Hematopoietic multipotent progenitor cell treated with erythropoietin and hydrocortisone succinate and interleukin-3 and kit ligand, for 6 days (in vitro differentiated cells): ENCODE measurements at regions not wholly inside any gene's neighbourhood (a gene's known extent, or its start where the extent isn't known, plus 50 kb on each side); places are given as distances from the start of the nearest gene placed in this dataset.

Experiments used
- DNase-seq: peaks from one replicate; pipeline ENCODE4 v3.0.0-alpha.2; 2015

DNA sequence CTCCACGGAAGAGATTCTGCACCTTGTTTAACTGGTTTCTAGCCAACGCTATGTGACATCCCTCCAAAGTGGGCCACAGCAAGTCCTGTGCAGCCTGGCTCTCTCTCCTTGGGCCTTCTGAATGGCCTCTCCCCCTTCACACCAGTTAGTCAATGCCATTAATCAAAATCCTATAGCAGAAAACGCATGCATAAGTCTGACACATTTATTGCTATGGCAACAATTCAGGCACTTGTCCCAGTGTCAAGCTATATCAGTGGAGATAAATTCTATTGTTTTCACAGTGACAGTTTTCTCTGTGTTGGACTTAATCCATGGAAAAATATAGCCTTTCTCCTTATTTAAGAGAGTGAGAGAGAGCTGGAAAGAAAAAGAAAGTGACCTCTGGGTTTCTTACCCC, 87.2 kb upstream of the TOX3 start:
- DNase-seq: no peak

DNA sequence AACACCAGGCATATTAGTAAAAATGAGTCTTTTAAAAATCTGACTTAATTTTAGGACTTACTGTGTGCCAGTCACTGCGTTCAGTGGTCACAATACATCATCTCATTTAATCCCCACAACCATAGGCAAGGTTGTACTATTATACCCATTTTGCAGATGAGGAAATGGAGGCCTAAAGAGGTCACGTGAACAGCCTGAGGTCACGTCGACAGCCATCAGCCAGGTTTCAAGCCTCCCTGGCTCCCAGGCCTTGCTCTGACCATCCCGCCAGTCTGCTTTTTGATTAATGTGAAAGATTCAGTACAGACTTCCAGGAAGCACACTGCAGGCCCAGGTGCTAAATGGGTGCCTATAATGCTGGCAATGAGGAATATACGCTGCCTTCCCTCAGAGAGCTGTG, 86.3 kb upstream of the TOX3 start:
- no peak for DNase-seq

DNA sequence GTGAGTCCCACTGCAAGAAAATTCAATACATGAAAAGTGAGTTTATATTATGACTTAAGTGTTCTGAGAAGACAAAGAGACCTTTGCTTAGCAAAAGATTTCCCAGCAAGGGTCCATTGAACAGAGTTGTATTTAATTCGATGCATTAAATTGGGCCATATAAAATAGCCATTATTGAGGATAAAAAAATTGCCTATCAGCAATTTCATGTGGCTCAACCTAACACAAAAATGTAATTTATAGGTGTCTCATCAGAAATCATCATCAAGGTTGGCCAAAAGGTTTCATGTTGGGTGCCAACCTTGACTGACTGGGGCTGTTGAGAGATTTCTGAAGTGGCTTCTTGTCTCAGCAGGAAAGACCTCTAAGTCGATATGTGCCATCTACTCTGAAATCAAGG, 84.8 kb upstream of the TOX3 start:
- DNase-seq: no peak

DNA sequence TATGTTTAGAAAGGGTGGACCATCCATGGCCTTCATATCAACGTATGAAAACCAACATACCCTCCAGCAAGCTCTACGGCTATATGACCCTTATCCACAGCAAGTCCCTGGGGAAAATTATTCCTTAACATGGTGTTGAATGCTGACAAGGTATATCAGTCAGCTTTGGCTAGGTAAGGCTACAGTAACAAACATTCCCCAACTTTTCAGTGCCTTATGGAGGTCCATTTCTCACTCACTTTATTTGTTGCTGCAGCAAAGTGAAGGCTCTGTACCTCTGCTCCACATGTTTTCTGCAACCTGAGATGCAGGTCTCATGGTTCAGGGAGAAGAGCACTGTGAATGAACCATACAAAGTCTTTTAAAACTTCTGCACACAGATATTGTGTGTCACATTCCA, 83.8 kb upstream of the TOX3 start:
- no peak for DNase-seq

DNA sequence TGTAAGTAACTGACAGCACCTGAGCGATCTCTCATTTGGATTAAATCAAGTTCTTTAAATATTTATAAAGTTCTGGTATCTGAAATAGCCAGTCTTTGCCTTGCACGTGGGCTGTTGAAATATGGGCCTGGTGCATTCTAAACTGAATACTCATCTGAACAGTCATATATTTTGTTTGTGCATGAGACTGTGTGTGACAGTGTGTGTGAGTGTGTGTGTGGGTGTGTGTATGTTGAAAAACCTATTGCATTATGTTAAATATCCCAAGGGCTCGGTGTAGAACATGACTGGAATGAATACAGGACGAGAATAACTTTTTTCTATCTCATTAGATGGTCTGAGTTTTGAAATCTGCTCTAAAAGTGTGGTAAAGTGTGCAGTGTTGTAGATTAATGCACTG, 82.4 kb upstream of the TOX3 start:
- DNase-seq: no peak

DNA sequence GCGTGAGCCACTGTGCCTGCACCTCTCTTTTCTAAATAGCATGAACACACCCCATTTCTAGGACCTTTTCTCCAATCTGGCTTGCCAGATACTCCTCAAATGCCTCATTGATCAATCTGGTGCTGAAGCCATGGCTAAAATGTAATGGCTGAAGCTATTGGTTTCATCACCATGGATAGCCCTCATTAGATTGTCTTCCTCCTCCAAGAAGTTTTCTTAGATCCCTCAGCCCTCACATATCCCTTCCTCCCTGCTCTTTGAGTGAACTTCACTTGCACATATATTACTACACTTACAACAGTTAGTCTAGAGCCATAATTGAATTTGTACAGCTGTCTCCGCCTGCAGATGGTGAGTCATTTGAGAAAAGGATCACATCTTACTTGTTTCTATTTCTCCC, 77.9 kb upstream of the TOX3 start:
- DNase-seq: no peak

DNA sequence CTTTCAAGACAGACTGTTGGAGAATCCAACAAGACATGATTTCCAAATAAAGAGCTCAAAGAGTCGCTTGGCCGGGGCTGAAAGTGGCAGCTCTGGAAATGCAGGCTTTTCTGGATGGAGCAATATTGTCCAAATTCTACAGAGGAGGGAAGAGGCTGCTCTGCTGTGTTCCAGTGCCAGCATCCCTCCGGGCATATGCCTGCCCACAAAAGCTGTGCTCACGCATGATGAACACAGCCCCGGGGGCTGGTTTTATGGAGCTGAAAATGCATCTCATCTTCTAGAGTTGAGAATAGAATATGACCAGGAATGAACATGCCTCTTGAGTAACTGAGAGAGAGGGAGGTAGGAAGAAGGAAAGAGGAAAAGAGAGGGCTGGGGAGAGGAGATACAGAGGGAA, 74.7 kb upstream of the TOX3 start:
- no peak for DNase-seq

DNA sequence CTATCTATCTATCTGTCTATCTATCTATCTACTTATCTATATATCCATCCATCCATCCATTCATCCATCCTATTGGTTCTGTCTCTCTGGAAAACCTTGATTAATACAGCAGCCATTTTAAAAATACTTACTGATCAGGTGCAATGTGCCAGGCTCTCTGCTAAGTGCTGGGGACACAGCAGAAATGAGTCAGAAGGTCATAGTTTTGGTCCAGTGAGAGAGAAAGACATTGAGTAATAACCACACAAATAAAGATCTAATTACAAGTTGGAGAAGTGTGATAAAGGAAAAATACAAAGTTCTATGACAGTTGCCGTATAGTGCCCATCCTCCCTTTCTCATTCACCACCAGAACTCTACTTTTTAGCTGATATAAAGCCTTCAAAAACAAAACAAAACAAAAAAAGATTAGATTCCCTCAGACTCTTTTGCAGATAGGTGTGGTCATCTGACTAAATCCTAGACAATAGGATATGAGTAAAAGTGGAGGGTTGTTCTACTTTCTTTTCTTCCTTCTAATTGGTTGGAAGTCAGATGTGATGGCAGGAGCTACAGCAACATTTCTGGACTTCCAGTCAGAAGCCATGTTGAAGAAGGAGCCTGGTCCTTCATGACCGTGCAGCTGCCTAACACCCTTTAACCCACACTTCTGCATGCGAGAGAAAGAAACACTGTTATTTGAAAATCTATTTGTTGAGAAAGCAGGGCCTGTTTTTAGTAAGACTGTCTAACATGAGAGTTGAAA, 72.0 kb upstream of the TOX3 start:
- no peak for DNase-seq

DNA sequence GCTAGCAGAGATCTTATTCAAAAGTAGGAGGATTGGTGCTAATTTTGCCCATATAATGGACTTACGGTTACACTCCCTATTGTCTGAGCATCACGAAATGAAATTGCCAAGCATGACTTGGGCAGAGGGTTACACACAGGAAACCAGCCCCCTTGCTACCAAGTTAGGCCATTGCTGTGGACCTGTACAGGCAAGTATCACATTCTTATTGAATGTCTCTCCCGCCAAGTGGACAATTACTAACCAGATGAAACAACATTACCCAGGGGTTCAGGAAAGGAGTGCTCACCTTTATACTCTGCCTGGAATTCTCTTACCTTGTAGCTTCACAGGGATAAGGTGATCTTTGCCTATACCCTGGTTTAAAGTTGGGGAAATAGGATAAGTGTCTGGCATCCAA, 70.6 kb upstream of the TOX3 start:
- no peak for DNase-seq

DNA sequence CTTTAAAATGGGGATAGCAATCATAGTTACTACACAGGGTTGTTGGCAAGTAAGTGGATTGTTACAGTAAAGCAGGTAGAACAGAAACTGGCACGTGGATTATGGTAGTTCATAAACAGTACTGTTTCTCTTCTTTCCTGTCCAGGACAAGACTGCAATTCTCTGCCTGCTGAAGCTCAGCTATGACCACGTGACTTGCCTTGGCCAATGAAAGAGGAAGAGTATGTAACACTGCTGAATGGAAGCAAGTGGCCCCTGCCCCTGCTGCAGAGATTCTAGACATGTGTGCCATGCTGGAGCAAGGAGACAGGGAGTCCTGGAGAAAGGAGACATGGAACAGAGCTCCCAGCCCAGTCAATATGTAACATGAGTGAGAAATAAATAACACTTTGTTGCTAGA, 66.6 kb upstream of the TOX3 start:
- no peak for DNase-seq

DNA sequence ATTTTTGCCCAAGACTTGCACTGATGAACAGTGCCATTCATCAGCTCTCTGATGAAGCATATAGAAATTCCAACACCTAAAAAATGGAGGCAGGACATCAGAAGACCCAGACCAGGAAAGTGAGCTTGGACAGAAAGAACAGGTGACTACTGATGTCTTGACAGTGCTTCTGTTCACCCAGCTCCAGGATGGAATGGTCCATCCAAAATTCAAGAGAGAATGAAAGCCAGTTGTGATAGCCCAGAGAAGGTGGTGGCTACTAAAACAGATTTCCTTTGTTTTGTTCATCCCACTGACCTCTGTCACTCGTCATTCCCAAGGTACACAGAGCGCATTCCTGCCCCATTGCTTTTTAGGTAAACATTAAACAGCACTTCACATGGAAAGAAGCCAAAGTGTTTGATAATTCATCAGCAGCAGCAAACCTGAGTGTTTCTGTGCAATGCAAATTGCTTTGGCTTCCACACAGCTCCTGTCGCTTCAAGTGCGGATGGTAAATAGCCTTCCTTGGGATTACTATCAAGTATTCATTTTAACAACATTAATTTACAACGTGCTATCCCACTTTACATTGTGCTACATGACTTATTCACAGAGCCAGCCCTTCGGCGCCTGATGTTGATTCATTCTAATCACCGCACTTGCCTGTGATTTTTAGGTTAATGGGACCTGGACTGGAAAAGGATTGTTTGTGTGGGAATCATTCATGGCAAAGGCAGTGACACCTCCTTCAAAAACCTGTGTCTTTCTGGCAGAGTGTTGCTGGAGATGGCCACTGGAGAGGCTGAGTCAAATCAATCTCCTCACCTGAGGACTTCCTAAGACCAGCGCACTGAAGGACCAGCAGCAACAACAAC, 65.1 kb upstream of the TOX3 start:
- DNase-seq: no peak

DNA sequence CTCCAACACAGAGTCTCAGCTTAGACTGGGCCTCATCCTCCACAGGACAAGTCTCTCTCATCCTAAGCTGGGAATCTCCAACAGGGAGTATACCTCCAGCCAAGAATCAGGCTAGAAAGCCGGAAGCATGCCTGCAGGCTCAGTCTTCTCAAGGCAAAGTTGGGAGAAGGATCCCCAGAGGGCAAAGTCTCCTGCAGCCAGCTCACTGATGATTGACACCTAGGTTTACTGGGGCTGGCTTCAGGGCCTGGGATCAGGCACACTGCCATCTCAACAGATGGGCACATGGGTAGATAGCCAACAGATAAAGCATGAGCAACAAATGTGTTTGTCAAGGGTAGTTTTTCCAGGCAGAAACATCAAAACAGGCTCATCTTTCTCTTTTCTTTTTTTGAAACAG, 56.1 kb upstream of the TOX3 start:
- DNase-seq: no peak

DNA sequence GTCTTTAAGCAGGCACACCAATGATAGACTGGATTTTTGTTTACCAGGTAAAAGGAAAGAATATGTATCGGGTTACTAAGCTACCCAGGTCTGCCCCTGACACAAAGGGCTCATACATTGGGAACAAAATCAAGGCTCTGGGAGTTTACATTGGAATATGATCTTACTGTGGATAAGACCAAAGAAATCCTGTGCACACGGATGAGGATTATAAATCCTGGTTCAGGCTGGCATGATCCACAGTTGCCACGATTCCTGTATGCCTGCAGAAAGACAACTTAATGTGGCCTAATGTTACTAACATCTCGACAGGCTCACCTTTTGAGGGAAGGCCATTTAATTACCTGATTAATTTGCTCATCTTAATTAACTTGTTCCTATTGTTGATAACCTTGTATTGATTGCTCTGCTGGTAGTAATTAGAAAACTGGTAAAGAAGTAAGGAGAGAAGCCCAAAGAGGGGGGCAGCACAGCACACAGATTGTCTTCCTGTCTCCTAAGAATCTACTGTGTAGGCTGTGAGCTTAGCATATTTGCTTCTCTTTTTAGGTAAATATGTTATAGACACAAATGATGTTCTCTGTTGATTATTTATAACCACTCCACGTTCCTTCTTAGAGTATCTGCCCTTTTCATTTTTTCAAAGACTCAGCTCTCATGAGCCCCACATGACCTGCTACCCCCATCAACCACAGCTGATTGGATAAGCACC, 51.0 kb upstream of the TOX3 start:
- no peak for DNase-seq

DNA sequence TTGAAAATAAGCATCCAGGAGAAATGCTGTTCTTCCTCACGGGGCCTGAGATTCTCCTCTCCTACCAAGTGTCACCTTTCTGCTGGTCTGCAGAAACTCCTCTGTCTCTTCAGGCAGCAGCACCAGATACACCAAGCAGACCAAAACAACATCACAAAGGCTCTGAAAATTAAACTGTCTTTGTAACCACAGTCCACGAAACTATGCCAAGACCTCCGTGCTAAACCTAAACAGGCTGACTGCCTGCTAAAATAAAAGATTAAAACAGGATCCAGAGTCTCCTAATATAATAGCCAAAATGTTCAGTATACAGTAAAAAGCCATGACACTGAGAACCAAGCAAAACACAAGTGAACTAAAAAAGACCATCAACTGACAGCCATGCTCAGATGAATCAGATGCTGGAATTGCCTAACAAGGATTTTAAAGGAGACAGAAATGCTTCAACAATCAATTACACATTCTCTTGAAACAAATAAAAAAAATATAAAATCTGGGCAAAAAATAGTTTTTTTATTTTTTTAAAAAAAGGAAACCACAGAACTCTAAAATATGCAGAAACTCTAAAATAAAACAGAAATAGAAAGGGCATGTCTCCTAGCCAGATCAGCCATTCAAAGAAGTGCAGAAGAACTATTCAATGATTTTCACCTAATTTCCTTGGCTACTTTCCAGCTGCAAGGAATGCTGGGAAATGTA, 50.3 kb upstream of the TOX3 start:
- DNase-seq: peak; percentile 6
